Endothelial cell (in vitro differentiated cells): ENCODE measurements at regions not wholly inside any gene's neighbourhood (a gene's known extent, or its start where the extent isn't known, plus 50 kb on each side); places are given as distances from the start of the nearest gene placed in this dataset.

Source experiments
- DNase-seq: peaks from one replicate; pipeline ENCODE4 v3.0.0; 2021; ENCODE audit warnings: low spot score
- H3K27ac Mint-ChIP-seq: one replicate; pipeline ENCODE4 v1.8.0; 2021; ENCODE audit warnings: mixed read lengths, inconsistent platforms; ENCODE audit not compliant: unreplicated experiment
- H3K27me3 Mint-ChIP-seq: one replicate; pipeline ENCODE4 v1.8.0; 2021; ENCODE audit warnings: mild to moderate bottlenecking, moderate library complexity, mixed read lengths, inconsistent platforms; ENCODE audit not compliant: unreplicated experiment
- H3K36me3 Mint-ChIP-seq: one replicate; pipeline ENCODE4 v1.8.0; 2021; ENCODE audit warnings: mild to moderate bottlenecking, low read depth, mixed read lengths, inconsistent platforms; ENCODE audit not compliant: unreplicated experiment
- H3K4me1 Mint-ChIP-seq: one replicate; pipeline ENCODE4 v1.8.0; 2021; ENCODE audit warnings: mild to moderate bottlenecking, mixed read lengths, inconsistent platforms; ENCODE audit not compliant: unreplicated experiment
- H3K4me3 Mint-ChIP-seq: one replicate; pipeline ENCODE4 v1.8.0; 2021; ENCODE audit warnings: mild to moderate bottlenecking, mixed read lengths, inconsistent platforms; ENCODE audit not compliant: unreplicated experiment
- H3K9me3 Mint-ChIP-seq: one replicate; pipeline ENCODE4 v1.8.0; 2021; ENCODE audit warnings: mixed read lengths, inconsistent platforms; ENCODE audit not compliant: unreplicated experiment
- CTCF ChIP-seq: fragments of 200-600 bp; sonication (generic); IDR thresholded peaks from one replicate; pipeline ENCODE4 v1.5.0; 2021; ENCODE audit warnings: antibody characterized with exemption; ENCODE audit not compliant: unreplicated experiment

- no peak for DNase-seq
- Mint-ChIP-seq H3K9me3 (peaks cover 4% of the 10 kb centered on the region), H3K27me3 (no peaks in the 10 kb centered on the region), H3K36me3 (no peaks in the 10 kb centered on the region), H3K4me3 (no peak overlapping the region), H3K27ac (no peak overlapping the region), H3K4me1 (no peaks in the 10 kb centered on the region)
- TF ChIP-seq CTCF: no peak
These were observed 222.6 kb upstream of the CHAC2 start for GRCh38 chr2:53544871-53545558.

GRCh38 chr2:53543083-53543482 is 224.5 kb upstream of the CHAC2 start:
- Mint-ChIP-seq H3K27ac (no peak overlapping the region), H3K27me3 (no peaks in the 10 kb centered on the region), H3K4me3 (no peak overlapping the region), H3K36me3 (no peaks in the 10 kb centered on the region), H3K4me1 (peaks cover under 1% of the 10 kb centered on the region), H3K9me3 (peaks cover 4% of the 10 kb centered on the region)
- no peak for DNase-seq
- TF ChIP-seq CTCF: no peak

- H3K4me3 Mint-ChIP-seq: no peak overlapping the region
- H3K9me3 Mint-ChIP-seq: peaks cover 4% of the 10 kb centered on the region
- H3K27ac Mint-ChIP-seq: no peak overlapping the region
- H3K27me3 Mint-ChIP-seq: no peaks in the 10 kb centered on the region
- peaks cover 8% of the 10 kb centered on the region for H3K4me1 Mint-ChIP-seq
- no peak for TF ChIP-seq CTCF
- DNase-seq: no peak
- no peaks in the 10 kb centered on the region for H3K36me3 Mint-ChIP-seq
These were observed 230.8 kb upstream of the CHAC2 start for GRCh38 chr2:53536583-53537361.

- Mint-ChIP-seq H3K9me3 (no peaks in the 10 kb centered on the region), H3K4me1 (peaks cover 8% of the 10 kb centered on the region), H3K36me3 (no peaks in the 10 kb centered on the region), H3K4me3 (no peak overlapping the region), H3K27ac (no peak overlapping the region), H3K27me3 (no peaks in the 10 kb centered on the region)
- DNase-seq: no peak
- TF ChIP-seq CTCF: no peak
These were observed 232.3 kb upstream of the CHAC2 start for GRCh38 chr2:53535234-53535840.

GRCh38 chr2:53530126-53530525 is 237.5 kb upstream of the CHAC2 start:
- Mint-ChIP-seq H3K27ac (no peak overlapping the region), H3K4me1 (no peaks in the 10 kb centered on the region), H3K36me3 (peaks cover 3% of the 10 kb centered on the region), H3K9me3 (no peaks in the 10 kb centered on the region), H3K4me3 (no peak overlapping the region), H3K27me3 (no peaks in the 10 kb centered on the region)
- no peak for TF ChIP-seq CTCF
- DNase-seq: no peak
